Loucy (cell line): ENCODE measurements at regions not wholly inside any gene's neighbourhood (a gene's known extent, or its start where the extent isn't known, plus 50 kb on each side); places are given as distances from the start of the nearest gene placed in this dataset.

Experiments used
- H2AFZ ChIP-seq: fragments of 200-600 bp; sonication (generic); 2 replicates; pipeline ENCODE4 v1.6.0; 2016; ENCODE audit warnings: antibody characterized with exemption, mild to moderate bottlenecking, low read length, moderate library complexity
- H3F3A ChIP-seq: fragments of 200-600 bp; 2 replicates; pipeline ENCODE4 v1.6.0; 2016; ENCODE audit warnings: antibody characterized with exemption, low read depth, mild to moderate bottlenecking
- H3K27me3 ChIP-seq: fragments of 200-600 bp; sonication (generic); 2 replicates; pipeline ENCODE4 v1.6.1; 2014; ENCODE audit warnings: low read length, mild to moderate bottlenecking; ENCODE audit not compliant: insufficient read depth, poor library complexity, severe bottlenecking
- H3K36me3 ChIP-seq: fragments of 200-600 bp; sonication (generic); 2 replicates; pipeline ENCODE4 v1.6.1; 2016; ENCODE audit warnings: low read length; ENCODE audit not compliant: insufficient read depth
- H3K4me1 ChIP-seq: fragments of 200-600 bp; sonication (generic); 2 replicates; pipeline ENCODE4 v1.5.1; 2014; ENCODE audit warnings: low read length, mild to moderate bottlenecking; ENCODE audit not compliant: insufficient read depth, poor library complexity, severe bottlenecking
- H3K4me2 ChIP-seq: fragments of 200-600 bp; sonication (generic); 2 replicates; pipeline ENCODE4 v1.6.0; 2014; ENCODE audit warnings: antibody characterized with exemption, low read length, low read depth, mild to moderate bottlenecking; ENCODE audit not compliant: poor library complexity, severe bottlenecking
- H3K4me3 ChIP-seq: fragments of 200-600 bp; sonication (generic); 2 replicates; pipeline ENCODE4 v1.5.1; 2014; ENCODE audit warnings: low read length, mild to moderate bottlenecking, mixed read lengths; ENCODE audit not compliant: poor library complexity, severe bottlenecking
- H3K79me2 ChIP-seq: fragments of 200-600 bp; sonication (generic); 2 replicates; pipeline ENCODE4 v1.6.1; 2014; ENCODE audit warnings: low read length; ENCODE audit not compliant: insufficient read depth
- H3K9ac ChIP-seq: fragments of 200-600 bp; sonication (generic); 2 replicates; pipeline ENCODE4 v1.6.0; 2014; ENCODE audit warnings: mild to moderate bottlenecking, low read depth, low read length, moderate library complexity; ENCODE audit not compliant: poor library complexity, severe bottlenecking
- H3K9me2 ChIP-seq: fragments of 200-600 bp; sonication (generic); replicated peaks from 2 replicates; pipeline ENCODE4 v1.6.1; 2016; ENCODE audit warnings: low read depth, low read length, mixed read lengths
- H3K9me3 ChIP-seq: fragments of 200-600 bp; sonication (generic); 2 replicates; pipeline ENCODE4 v1.6.1; 2014; ENCODE audit warnings: mild to moderate bottlenecking, antibody characterized with exemption, low read length, low read depth; ENCODE audit not compliant: insufficient read depth
- H4K20me1 ChIP-seq: fragments of 200-600 bp; sonication (generic); 2 replicates; pipeline ENCODE4 v1.6.0; 2014; ENCODE audit warnings: antibody characterized with exemption, low read length, mild to moderate bottlenecking; ENCODE audit not compliant: insufficient read depth, poor library complexity, severe bottlenecking
- EZH2phosphoT487 ChIP-seq: fragments of 200-600 bp; IDR thresholded peaks from 2 replicates; pipeline ENCODE4 v1.6.1; 2018; ENCODE audit warnings: antibody characterized with exemption, mild to moderate bottlenecking, moderate library complexity, borderline replicate concordance
- TF ChIP-seq, protein P1 (sequence below): fragments of 200-600 bp; sonication (generic); conservative IDR thresholded peaks from 2 replicates; pipeline ENCODE4 v1.5.1; 2014; ENCODE audit warnings: mild to moderate bottlenecking, antibody characterized with exemption, low read length

DNA sequence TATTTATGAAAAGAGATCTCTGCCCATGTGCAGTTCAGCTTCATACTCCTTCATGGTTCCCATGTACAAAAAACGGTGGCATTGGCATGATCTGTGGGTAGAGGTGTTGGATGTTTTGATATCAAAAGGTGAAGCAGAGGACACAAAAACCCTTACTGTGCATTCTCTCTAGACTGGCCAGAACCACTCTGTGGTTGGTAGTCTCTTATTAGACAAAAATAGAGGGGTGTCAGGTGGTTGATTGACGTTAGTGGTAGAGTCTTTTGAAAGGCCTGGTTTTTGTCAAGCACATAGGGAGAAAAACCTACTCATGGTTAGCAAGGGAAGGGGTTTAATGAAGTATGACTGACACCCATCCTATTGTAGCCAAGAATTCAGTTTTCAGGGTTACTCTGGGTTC, 400.0 kb upstream of the TMPRSS15 start:
- no peak for TF ChIP-seq EZH2phosphoT487
- TF ChIP-seq, protein P1, sequence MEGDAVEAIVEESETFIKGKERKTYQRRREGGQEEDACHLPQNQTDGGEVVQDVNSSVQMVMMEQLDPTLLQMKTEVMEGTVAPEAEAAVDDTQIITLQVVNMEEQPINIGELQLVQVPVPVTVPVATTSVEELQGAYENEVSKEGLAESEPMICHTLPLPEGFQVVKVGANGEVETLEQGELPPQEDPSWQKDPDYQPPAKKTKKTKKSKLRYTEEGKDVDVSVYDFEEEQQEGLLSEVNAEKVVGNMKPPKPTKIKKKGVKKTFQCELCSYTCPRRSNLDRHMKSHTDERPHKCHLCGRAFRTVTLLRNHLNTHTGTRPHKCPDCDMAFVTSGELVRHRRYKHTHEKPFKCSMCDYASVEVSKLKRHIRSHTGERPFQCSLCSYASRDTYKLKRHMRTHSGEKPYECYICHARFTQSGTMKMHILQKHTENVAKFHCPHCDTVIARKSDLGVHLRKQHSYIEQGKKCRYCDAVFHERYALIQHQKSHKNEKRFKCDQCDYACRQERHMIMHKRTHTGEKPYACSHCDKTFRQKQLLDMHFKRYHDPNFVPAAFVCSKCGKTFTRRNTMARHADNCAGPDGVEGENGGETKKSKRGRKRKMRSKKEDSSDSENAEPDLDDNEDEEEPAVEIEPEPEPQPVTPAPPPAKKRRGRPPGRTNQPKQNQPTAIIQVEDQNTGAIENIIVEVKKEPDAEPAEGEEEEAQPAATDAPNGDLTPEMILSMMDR: no peak
- no peak overlapping the region for H3K4me2 ChIP-seq
- no peaks in the 10 kb centered on the region for H3K36me3 ChIP-seq
- no peak overlapping the region for H2AFZ ChIP-seq
- H4K20me1 ChIP-seq: no peaks in the 10 kb centered on the region
- no peak overlapping the region for H3K9ac ChIP-seq
- H3K9me3 ChIP-seq: no peaks in the 10 kb centered on the region
- no peaks in the 10 kb centered on the region for H3K4me1 ChIP-seq
- H3K79me2 ChIP-seq: no peaks in the 10 kb centered on the region
- H3K9me2 ChIP-seq: no peaks in the 10 kb centered on the region
- no peaks in the 10 kb centered on the region for H3K27me3 ChIP-seq
- no peaks in the 10 kb centered on the region for H3F3A ChIP-seq
- H3K4me3 ChIP-seq: no peak overlapping the region

DNA sequence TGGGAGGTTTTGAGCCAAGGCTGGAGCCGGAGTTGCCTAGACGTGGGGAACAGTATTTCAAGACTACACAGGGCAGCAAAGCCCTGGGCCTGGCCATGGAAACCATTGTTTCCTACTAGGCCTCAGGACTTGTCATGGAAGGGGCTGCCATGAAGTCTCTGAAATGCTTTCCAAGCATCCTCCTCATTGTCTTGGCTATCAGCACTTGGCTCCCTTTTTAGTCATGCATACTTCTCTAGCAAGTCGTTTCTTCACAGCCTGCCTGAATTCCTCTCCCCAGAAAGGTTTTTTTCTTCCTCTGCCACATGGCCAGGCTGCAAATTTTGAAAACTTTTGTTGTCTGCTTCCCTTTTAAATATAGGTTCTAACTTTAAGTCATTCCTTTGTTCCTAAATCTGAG, 406.6 kb upstream of the TMPRSS15 start:
- Histone ChIP-seq H3F3A (no peaks in the 10 kb centered on the region), H3K9me3 (no peaks in the 10 kb centered on the region), H3K4me2 (no peak overlapping the region), H3K4me1 (no peaks in the 10 kb centered on the region), H3K9ac (no peak overlapping the region), H3K4me3 (no peak overlapping the region), H2AFZ (no peak overlapping the region), H4K20me1 (no peaks in the 10 kb centered on the region), H3K9me2 (no peaks in the 10 kb centered on the region), H3K79me2 (no peaks in the 10 kb centered on the region), H3K27me3 (no peaks in the 10 kb centered on the region), H3K36me3 (no peaks in the 10 kb centered on the region)
- TF ChIP-seq, protein P1: no peak
- TF ChIP-seq EZH2phosphoT487: no peak

DNA sequence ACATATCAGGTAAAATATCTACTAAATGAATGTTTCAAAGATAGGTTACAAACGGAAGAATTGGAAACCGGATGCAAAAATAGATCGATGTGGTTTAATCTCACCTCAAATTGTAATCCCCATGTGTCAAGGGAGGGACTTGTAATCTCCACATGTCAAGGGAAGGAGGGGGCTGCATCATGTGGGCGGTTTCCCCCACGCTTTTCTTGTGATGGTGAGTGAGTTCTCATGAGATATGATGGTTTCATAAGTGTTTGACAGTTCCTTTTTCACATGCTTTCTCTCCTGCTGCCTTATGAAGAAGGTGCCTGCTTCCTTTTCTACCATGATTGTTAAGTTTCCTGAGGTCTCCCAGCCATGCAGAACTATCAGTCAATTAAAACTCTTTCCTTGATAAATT, 408.7 kb upstream of the TMPRSS15 start:
- Histone ChIP-seq H3K9me2 (no peaks in the 10 kb centered on the region), H3K4me3 (no peak overlapping the region), H3K36me3 (no peaks in the 10 kb centered on the region), H3K4me2 (no peak overlapping the region), H3K4me1 (no peaks in the 10 kb centered on the region), H3K79me2 (no peaks in the 10 kb centered on the region), H2AFZ (no peak overlapping the region), H3K27me3 (no peaks in the 10 kb centered on the region), H4K20me1 (no peaks in the 10 kb centered on the region), H3F3A (no peaks in the 10 kb centered on the region), H3K9me3 (no peaks in the 10 kb centered on the region), H3K9ac (no peak overlapping the region)
- TF ChIP-seq, protein P1: no peak
- TF ChIP-seq EZH2phosphoT487: no peak
